ENCODE measurements at regions not wholly inside any gene's neighbourhood (a gene's known extent, or its start where the extent isn't known, plus 50 kb on each side); places are given as distances from the start of the nearest gene placed in this dataset.

DNA sequence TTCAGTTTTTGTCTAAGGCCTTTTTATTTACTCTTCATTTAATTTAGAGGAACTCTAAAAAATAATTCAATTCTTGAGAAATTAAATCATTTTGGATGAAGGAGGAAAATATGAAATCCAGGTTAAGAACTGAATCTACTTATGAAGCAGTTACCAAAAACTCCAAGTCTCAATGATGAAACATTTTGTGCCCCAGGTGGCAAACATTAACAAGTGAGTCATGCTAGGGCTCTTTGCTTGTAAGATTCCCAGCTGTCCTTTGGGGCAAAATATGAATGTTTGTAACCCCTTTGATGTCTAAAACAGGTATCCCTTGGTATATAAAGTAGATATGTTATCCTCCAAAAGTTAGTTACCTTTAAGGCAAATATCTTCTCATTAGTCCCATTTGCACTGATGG is 202.4 kb downstream of the NEDD1 start:
- no peaks in the 10 kb centered on the region for H3K36me3 ChIP-seq (ENCODE audit: low read depth, missing control alignments)
- H3K27ac ChIP-seq: no peak overlapping the region
- intact Hi-C loops (cut with DNase I; ENCODE audit: low total_unique reads): no loop called here
- H3K9me3 ChIP-seq: no peaks in the 10 kb centered on the region
- TF ChIP-seq, protein P1, sequence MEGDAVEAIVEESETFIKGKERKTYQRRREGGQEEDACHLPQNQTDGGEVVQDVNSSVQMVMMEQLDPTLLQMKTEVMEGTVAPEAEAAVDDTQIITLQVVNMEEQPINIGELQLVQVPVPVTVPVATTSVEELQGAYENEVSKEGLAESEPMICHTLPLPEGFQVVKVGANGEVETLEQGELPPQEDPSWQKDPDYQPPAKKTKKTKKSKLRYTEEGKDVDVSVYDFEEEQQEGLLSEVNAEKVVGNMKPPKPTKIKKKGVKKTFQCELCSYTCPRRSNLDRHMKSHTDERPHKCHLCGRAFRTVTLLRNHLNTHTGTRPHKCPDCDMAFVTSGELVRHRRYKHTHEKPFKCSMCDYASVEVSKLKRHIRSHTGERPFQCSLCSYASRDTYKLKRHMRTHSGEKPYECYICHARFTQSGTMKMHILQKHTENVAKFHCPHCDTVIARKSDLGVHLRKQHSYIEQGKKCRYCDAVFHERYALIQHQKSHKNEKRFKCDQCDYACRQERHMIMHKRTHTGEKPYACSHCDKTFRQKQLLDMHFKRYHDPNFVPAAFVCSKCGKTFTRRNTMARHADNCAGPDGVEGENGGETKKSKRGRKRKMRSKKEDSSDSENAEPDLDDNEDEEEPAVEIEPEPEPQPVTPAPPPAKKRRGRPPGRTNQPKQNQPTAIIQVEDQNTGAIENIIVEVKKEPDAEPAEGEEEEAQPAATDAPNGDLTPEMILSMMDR (IDR thresholded peaks at IDR 0.05): no peak
- TF ChIP-seq POLR2A (IDR thresholded peaks at IDR 0.05): no peak
- H3K4me1 ChIP-seq: no peaks in the 10 kb centered on the region
- DNase-seq: no peak
- H3K4me3 ChIP-seq: no peak overlapping the region
- no peaks in the 10 kb centered on the region for H3K27me3 ChIP-seq

DNA sequence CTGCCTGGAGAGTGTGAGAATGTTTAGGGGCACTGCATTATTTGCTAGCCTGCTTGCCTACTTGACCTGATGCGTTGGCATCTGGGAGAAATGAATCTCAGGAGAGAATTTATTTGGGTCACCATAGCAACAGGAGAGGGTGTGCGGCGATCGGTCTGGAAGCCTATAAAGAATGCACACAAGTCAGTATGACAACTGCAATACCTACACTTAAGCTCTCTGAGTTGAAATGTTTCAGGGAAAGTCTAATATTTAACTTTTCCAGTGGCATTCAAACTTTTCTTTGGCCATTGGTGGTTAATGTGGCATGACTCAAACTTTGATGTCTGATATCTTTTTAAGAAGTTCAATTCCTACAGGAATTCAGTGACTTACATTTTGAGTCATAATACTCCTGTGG is 205.1 kb downstream of the NEDD1 start:
- H3K4me3 ChIP-seq: no peak overlapping the region
- H3K27me3 ChIP-seq: no peaks in the 10 kb centered on the region
- no peaks in the 10 kb centered on the region for H3K9me3 ChIP-seq
- H3K36me3 ChIP-seq (ENCODE audit: low read depth, missing control alignments): no peaks in the 10 kb centered on the region
- DNase-seq: no peak
- 34 to 43% methylated on average over 4 of the region's 4 CpGs for WGBS, 2 donors
- no peak overlapping the region for H3K27ac ChIP-seq
- no peaks in the 10 kb centered on the region for H3K4me1 ChIP-seq
- intact Hi-C loops (cut with DNase I; ENCODE audit: low total_unique reads): no loop called here
- TF ChIP-seq POLR2A (IDR thresholded peaks at IDR 0.05): no peak
- TF ChIP-seq, protein P1 (IDR thresholded peaks at IDR 0.05): no peak

DNA sequence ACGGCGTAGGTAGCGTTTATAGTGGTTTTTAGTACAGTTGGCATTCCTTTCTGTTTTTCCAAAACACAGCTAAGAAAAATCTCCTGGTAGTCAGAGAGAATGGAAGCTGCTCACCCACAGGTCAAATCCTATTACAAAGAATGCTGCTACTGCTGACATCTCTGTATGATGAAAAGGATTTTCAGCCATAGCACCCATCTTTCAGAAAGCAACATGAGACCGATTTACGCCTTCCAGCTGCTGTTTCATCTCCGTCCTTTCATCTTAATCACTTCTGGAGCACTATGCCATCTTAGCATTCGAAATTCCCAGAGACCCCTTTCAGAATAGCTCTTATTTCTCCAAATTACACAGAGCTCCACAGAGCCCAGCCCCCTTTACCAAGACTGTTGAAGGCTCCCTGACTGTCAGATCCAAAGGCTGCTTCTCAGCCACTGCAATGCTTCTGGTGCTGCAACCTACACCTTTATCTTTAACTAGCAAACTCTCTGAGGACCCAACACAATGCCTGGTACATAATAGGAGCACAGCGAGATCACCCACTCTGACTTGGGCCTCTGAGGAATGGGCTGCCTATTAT is 211.8 kb downstream of the NEDD1 start:
- no peak overlapping the region for H3K4me3 ChIP-seq
- H3K9me3 ChIP-seq: no peaks in the 10 kb centered on the region
- H3K36me3 ChIP-seq (ENCODE audit: low read depth, missing control alignments): no peaks in the 10 kb centered on the region
- H3K4me1 ChIP-seq: no peaks in the 10 kb centered on the region
- 67 to 76% methylated on average over 8 of the region's 8 CpGs for WGBS, 2 donors
- no peaks in the 10 kb centered on the region for H3K27me3 ChIP-seq
- intact Hi-C loops (cut with DNase I; ENCODE audit: low total_unique reads): no loop called here
- no peak overlapping the region for H3K27ac ChIP-seq
- DNase-seq: no peak
- no peak for TF ChIP-seq POLR2A (IDR thresholded peaks at IDR 0.05)
- TF ChIP-seq, protein P1 (IDR thresholded peaks at IDR 0.05): no peak

DNA sequence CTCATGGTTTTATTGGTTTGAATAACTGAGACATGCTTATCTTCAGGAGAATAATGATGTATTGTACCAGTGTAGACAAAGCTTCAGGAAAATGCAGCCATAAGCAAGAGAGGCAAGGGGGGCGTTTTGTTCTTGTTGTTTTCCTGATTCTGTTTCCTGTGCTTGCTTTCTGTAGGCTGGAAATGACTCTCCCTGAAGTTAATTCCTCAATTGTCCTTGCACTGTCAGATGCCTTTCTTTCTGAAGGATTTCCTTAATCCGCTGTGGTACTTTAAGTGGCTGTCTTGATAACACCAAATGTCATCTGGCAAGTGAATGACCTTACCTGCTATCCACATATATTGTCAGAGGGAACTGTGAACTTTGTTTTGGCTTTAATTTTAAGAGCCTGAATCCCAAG is 220.0 kb downstream of the NEDD1 start:
- TF ChIP-seq, protein P1 (IDR thresholded peaks at IDR 0.05): no peak
- TF ChIP-seq POLR2A (IDR thresholded peaks at IDR 0.05): no peak
- intact Hi-C loops (cut with DNase I; ENCODE audit: low total_unique reads): no loop called here
- H3K4me1 ChIP-seq: no peaks in the 10 kb centered on the region
- 46 to 49% methylated on average over 2 of the region's 2 CpGs for WGBS, 2 donors
- DNase-seq: no peak
- no peaks in the 10 kb centered on the region for H3K9me3 ChIP-seq
- no peaks in the 10 kb centered on the region for H3K27me3 ChIP-seq
- no peak overlapping the region for H3K4me3 ChIP-seq
- H3K27ac ChIP-seq: no peak overlapping the region
- no peaks in the 10 kb centered on the region for H3K36me3 ChIP-seq (ENCODE audit: low read depth, missing control alignments)

DNA sequence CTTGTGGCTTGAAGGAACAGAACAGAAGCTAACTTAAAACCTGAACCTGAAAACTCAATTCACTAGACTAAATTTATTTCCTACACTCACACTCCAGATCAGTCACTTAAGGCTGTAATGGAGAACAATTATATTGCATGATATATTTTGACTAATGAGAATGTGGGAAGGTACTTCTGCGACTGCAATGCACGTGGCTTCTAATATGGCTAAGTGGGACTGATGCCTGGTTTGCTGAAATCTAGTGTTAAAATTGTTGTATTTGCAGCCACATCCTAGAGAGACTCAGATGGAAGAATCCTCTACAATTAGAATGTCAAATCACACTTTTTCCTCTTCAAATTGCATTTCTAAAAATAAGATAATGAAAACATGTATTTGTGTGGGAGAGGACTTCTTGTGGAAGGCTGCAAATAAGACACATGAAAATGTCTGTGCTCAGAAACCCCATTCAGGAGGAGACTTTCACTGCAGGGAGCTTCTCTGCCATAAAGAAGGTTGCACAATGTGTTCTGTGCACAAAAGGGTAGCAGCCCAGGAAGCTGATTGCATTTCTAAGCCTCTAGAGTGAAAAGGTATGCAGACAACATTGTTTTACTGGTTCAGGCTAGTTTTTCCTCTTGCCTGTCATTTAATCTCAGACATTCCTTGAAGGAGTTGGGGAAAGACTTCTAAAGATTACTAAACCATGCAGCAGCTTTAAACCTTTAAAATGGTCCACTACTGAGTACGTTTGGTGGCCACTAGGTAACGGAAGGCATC is 224.3 kb downstream of the NEDD1 start:
- Histone ChIP-seq H3K27ac (no peak overlapping the region), H3K9me3 (no peaks in the 10 kb centered on the region), H3K4me1 (no peaks in the 10 kb centered on the region), H3K36me3 (ENCODE audit: low read depth, missing control alignments) (no peaks in the 10 kb centered on the region), H3K27me3 (no peaks in the 10 kb centered on the region), H3K4me3 (no peak overlapping the region)
- intact Hi-C loops (cut with DNase I; ENCODE audit: low total_unique reads): no loop called here
- 57 to 60% methylated on average over 4 of the region's 4 CpGs for WGBS, 2 donors
- TF ChIP-seq POLR2A (IDR thresholded peaks at IDR 0.05): no peak
- TF ChIP-seq, protein P1 (IDR thresholded peaks at IDR 0.05): no peak
- DNase-seq: no peak
